ENCODE measurements at regions not wholly inside any gene's neighbourhood (a gene's known extent, or its start where the extent isn't known, plus 50 kb on each side); places are given as distances from the start of the nearest gene placed in this dataset.

GRCh38 chr12:43662736-43663135 lies 95.9 kb downstream of the PUS7L start (continued):
- TF ChIP-seq ZBTB43 (CRISPR knock-in tag; IDR thresholded peaks at IDR 0.05) (no peak), TEAD4 (CRISPR knock-in tag; IDR thresholded peaks at IDR 0.05) (no peak)

GRCh38 chr12:43655586-43655985 lies 103.0 kb downstream of the PUS7L start:
- no peak for DNase-seq (ENCODE audit: low spot score)
- ChIA-PET CTCF (no interaction called here), POLR2A (no interaction called here)
- Mint-ChIP-seq H3K4me3 (no peak overlapping the region), H3K4me1 (peaks cover 7% of the 10 kb centered on the region), H3K27me3 (ENCODE audit: low read depth) (no peaks in the 10 kb centered on the region), H3K36me3 (no peaks in the 10 kb centered on the region), H3K27ac (no peak overlapping the region), H3K9me3 (no peaks in the 10 kb centered on the region)
- TF ChIP-seq ZNF532 (CRISPR knock-in tag; IDR thresholded peaks at IDR 0.05; ENCODE audit: borderline replicate concordance) (no peak), ZNF416 (CRISPR knock-in tag; IDR thresholded peaks at IDR 0.05) (no peak), ZBTB43 (CRISPR knock-in tag; IDR thresholded peaks at IDR 0.05) (no peak), CREB1 (CRISPR knock-in tag; IDR thresholded peaks at IDR 0.05) (no peak)
- ATAC-seq: no peak

GRCh38 chr12:43653917-43654316 lies 101.9 kb upstream of the ADAMTS20 start:
- POLR2A ChIA-PET: interaction anchor here (0.9 kb wide), 1 partner anchor 10 kb away, joined by 3 read pairs; no protein-coding TSS in a partner anchor
- Mint-ChIP-seq H3K4me3 (no peak overlapping the region), H3K9me3 (no peaks in the 10 kb centered on the region), H3K27ac (no peak overlapping the region), H3K4me1 (peaks cover 4% of the 10 kb centered on the region), H3K27me3 (ENCODE audit: low read depth) (no peaks in the 10 kb centered on the region), H3K36me3 (no peaks in the 10 kb centered on the region)
- DNase-seq (ENCODE audit: low spot score): no peak
- CTCF ChIA-PET: no interaction called here
- ATAC-seq: no peak
- TF ChIP-seq ZNF138 (CRISPR knock-in tag; conservative IDR thresholded peaks at IDR 0.05): no peak
- no peak for TF ChIP-seq ZNF416 (CRISPR knock-in tag; IDR thresholded peaks at IDR 0.05)
- no peak for TF ChIP-seq ERG (CRISPR knock-in tag; IDR thresholded peaks at IDR 0.05)
- no peak for TF ChIP-seq FOXP4 (CRISPR knock-in tag; IDR thresholded peaks at IDR 0.05)
- no peak for TF ChIP-seq RELA (CRISPR knock-in tag; IDR thresholded peaks at IDR 0.05; ENCODE audit: borderline replicate concordance)
- no peak for TF ChIP-seq IRF2 (CRISPR knock-in tag; IDR thresholded peaks at IDR 0.05; ENCODE audit: borderline replicate concordance, low read depth)
- TF ChIP-seq ATF1 (CRISPR knock-in tag; IDR thresholded peaks at IDR 0.05): no peak
- no peak for TF ChIP-seq SMAD4 (CRISPR knock-in tag; IDR thresholded peaks at IDR 0.05)
- no peak for TF ChIP-seq ARID4B (CRISPR knock-in tag; IDR thresholded peaks at IDR 0.05; ENCODE audit: borderline replicate concordance)
- TF ChIP-seq PRDM15 (CRISPR knock-in tag; IDR thresholded peaks at IDR 0.05): no peak
